KMS-11 (cell line): ENCODE measurements at regions not wholly inside any gene's neighbourhood (a gene's known extent, or its start where the extent isn't known, plus 50 kb on each side); places are given as distances from the start of the nearest gene placed in this dataset.

Experiments used
- H2AFZ ChIP-seq: fragments of 200-600 bp; sonication (generic); 2 replicates; pipeline ENCODE4 v1.6.1; 2016; ENCODE audit warnings: antibody characterized with exemption, mixed run types, low read depth
- H3K27ac ChIP-seq: fragments of 200-600 bp; sonication (generic); 2 replicates; pipeline ENCODE4 v1.6.1; 2016; ENCODE audit warnings: mild to moderate bottlenecking, mixed run types
- H3K27me3 ChIP-seq: fragments of 200-600 bp; sonication (generic); 2 replicates; pipeline ENCODE4 v1.6.1; 2017; ENCODE audit warnings: mild to moderate bottlenecking, low read depth, mixed run types, moderate library complexity; ENCODE audit not compliant: insufficient read depth
- H3K36me3 ChIP-seq: fragments of 200-600 bp; sonication (generic); 2 replicates; pipeline ENCODE4 v1.6.1; 2017; ENCODE audit warnings: mild to moderate bottlenecking, mixed run types; ENCODE audit not compliant: insufficient read depth
- H3K4me1 ChIP-seq: fragments of 200-600 bp; sonication (generic); 2 replicates; pipeline ENCODE4 v1.6.1; 2016; ENCODE audit warnings: mild to moderate bottlenecking, low read depth, mixed run types; ENCODE audit not compliant: poor library complexity, severe bottlenecking
- H3K4me2 ChIP-seq: fragments of 200-600 bp; sonication (generic); 2 replicates; pipeline ENCODE4 v1.7.0; 2016; ENCODE audit warnings: mild to moderate bottlenecking, mixed run types
- H3K4me3 ChIP-seq: fragments of 200-600 bp; sonication (generic); IDR thresholded peaks from 2 replicates; pipeline ENCODE4 v1.6.1; 2017; ENCODE audit warnings: low read depth, low read length, mixed read lengths; ENCODE audit not compliant: insufficient read depth
- H3K79me2 ChIP-seq: fragments of 200-600 bp; sonication (generic); 2 replicates; pipeline ENCODE4 v1.6.1; 2016; ENCODE audit warnings: low read depth, mixed run types; ENCODE audit not compliant: insufficient read depth
- H3K9ac ChIP-seq: fragments of 200-600 bp; sonication (generic); 2 replicates; pipeline ENCODE4 v1.6.1; 2016; ENCODE audit warnings: mild to moderate bottlenecking, mixed run types
- H4K20me1 ChIP-seq: fragments of 200-600 bp; sonication (generic); 2 replicates; pipeline ENCODE4 v1.6.1; 2016; ENCODE audit warnings: mild to moderate bottlenecking, mixed run types; ENCODE audit not compliant: insufficient read depth
- TF ChIP-seq, protein P1 (sequence below): fragments of 200-600 bp; sonication (generic); conservative IDR thresholded peaks from 2 replicates; pipeline ENCODE4 v1.6.1; 2017; ENCODE audit warnings: low read depth, mild to moderate bottlenecking, antibody characterized with exemption, low read length, moderate library complexity, mixed read lengths

DNA sequence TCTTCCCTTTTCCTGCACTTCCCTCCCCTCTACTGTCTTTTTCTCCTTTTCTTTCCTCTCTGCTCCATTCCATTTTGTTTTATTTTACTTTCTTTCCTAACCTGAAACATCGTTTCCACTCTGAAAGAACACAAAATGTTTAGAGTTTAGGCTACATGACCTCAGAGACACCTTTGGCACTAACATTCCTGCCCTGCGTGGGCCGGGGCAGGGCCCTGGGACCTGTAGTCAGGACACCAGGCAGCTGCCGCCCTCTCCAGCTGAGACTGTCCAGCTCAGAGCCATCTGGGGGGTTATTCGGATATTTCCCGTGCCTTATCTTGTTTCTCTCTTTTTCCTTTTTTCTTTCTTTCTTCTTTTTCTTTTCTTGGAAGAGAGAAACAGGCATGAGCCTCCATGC lies 58.3 kb upstream of the ERCC6L2 start:
- no peak overlapping the region for H3K4me3 ChIP-seq
- no peaks in the 10 kb centered on the region for H3K79me2 ChIP-seq
- H3K4me1 ChIP-seq: peaks cover 9% of the 10 kb centered on the region
- H3K9ac ChIP-seq: no peak overlapping the region
- H3K36me3 ChIP-seq: no peaks in the 10 kb centered on the region
- H3K4me2 ChIP-seq: no peak overlapping the region
- H3K27me3 ChIP-seq: no peaks in the 10 kb centered on the region
- no peak overlapping the region for H2AFZ ChIP-seq
- H3K27ac ChIP-seq: no peak overlapping the region
- no peaks in the 10 kb centered on the region for H4K20me1 ChIP-seq
- TF ChIP-seq, protein P1, sequence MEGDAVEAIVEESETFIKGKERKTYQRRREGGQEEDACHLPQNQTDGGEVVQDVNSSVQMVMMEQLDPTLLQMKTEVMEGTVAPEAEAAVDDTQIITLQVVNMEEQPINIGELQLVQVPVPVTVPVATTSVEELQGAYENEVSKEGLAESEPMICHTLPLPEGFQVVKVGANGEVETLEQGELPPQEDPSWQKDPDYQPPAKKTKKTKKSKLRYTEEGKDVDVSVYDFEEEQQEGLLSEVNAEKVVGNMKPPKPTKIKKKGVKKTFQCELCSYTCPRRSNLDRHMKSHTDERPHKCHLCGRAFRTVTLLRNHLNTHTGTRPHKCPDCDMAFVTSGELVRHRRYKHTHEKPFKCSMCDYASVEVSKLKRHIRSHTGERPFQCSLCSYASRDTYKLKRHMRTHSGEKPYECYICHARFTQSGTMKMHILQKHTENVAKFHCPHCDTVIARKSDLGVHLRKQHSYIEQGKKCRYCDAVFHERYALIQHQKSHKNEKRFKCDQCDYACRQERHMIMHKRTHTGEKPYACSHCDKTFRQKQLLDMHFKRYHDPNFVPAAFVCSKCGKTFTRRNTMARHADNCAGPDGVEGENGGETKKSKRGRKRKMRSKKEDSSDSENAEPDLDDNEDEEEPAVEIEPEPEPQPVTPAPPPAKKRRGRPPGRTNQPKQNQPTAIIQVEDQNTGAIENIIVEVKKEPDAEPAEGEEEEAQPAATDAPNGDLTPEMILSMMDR: no peak

DNA sequence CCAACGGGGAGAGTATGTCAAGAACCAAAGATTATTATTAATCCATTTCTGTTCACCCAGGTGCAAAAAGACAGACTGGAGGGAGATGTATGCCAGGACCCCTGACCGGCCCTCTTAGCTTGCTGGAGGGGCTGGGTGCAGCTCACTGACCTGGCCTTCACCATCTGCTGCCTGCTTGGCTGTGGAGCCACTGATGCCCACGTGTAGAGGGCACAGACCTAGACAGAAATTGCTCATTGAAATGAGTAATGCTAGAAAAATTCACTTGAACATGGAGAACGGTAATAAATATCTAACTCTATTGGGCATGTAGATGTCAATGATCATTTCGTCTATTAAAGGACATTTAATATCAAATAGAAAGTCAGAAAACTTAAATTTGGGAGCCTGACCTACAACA lies 58.8 kb upstream of the ERCC6L2 start:
- no peaks in the 10 kb centered on the region for H4K20me1 ChIP-seq
- no peak overlapping the region for H3K4me3 ChIP-seq
- TF ChIP-seq, protein P1: no peak
- H3K79me2 ChIP-seq: no peaks in the 10 kb centered on the region
- H2AFZ ChIP-seq: no peak overlapping the region
- no peak overlapping the region for H3K4me2 ChIP-seq
- no peak overlapping the region for H3K9ac ChIP-seq
- H3K27ac ChIP-seq: no peak overlapping the region
- H3K27me3 ChIP-seq: no peaks in the 10 kb centered on the region
- no peaks in the 10 kb centered on the region for H3K36me3 ChIP-seq
- H3K4me1 ChIP-seq: peaks cover 4% of the 10 kb centered on the region

DNA sequence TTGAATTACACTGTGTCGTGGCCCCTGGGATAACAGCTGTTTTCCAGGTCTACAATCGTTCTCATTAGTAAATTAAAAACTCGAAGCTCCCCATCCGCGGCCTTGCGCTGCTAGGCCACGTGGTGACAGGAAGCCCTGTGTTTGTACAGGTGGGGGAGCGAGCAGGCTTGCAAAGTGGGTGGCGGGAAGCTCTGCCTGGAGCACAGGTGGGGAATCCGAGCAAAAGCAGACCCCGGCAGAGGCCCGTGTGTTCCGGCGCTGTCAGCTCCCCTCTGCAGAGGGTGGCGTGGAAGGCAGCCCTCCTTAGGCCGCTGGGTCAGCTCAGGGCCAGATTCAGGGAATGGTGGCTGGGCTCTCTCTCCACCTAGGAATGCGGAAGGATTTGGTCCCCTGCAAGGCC lies 59.5 kb upstream of the ERCC6L2 start:
- H4K20me1 ChIP-seq: no peaks in the 10 kb centered on the region
- H3K27ac ChIP-seq: no peak overlapping the region
- no peak overlapping the region for H3K4me3 ChIP-seq
- H3K9ac ChIP-seq: no peak overlapping the region
- TF ChIP-seq, protein P1: no peak
- H3K4me1 ChIP-seq: no peaks in the 10 kb centered on the region
- H3K4me2 ChIP-seq: no peak overlapping the region
- no peak overlapping the region for H2AFZ ChIP-seq
- no peaks in the 10 kb centered on the region for H3K27me3 ChIP-seq
- H3K36me3 ChIP-seq: no peaks in the 10 kb centered on the region
- H3K79me2 ChIP-seq: no peaks in the 10 kb centered on the region

DNA sequence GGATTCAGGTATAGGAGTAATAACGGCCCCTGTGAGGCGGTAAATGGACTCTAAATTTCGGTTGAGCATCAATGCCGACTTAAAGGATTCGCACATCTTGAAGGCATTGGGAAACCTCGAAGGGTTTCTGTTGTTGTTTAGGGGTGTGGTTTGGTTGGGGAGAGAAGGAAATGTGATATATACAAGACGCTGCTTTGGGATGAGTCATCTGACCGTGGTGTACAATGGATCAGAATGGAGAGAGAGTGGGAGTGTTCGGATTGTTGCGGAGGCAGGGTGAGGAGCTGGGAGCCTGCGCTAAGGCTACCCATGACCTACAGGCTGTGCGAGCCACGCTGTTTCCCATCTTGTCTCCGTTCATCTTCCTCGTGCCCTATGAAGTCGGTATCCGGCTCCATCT lies 60.4 kb upstream of the ERCC6L2 start:
- Histone ChIP-seq H3K36me3 (no peaks in the 10 kb centered on the region), H3K4me2 (no peak overlapping the region), H3K4me1 (no peaks in the 10 kb centered on the region), H4K20me1 (no peaks in the 10 kb centered on the region), H2AFZ (no peak overlapping the region), H3K27me3 (no peaks in the 10 kb centered on the region), H3K4me3 (no peak overlapping the region), H3K9ac (no peak overlapping the region), H3K27ac (no peak overlapping the region), H3K79me2 (no peaks in the 10 kb centered on the region)
- TF ChIP-seq, protein P1: no peak

DNA sequence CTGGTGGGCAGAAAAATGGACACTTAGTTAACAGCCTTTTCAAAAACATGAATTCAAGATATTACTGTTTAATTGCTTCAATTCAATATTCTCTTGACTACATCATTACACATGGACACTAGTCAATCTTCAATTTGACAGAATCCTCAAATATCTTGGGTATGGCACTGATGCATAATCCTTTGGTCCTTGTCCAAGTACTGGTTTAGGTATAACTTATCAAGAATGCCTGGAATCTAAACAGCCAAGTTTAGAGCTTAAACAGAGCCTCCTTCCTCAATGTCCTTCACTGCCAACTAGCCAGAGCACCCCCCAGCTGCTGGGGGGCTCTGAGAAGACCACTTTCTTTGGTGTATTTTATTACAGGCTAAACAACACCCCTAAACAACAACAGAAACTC lies 61.6 kb upstream of the ERCC6L2 start:
- no peak overlapping the region for H2AFZ ChIP-seq
- no peaks in the 10 kb centered on the region for H4K20me1 ChIP-seq
- no peak overlapping the region for H3K9ac ChIP-seq
- no peak overlapping the region for H3K4me3 ChIP-seq
- no peaks in the 10 kb centered on the region for H3K79me2 ChIP-seq
- no peak overlapping the region for H3K27ac ChIP-seq
- TF ChIP-seq, protein P1: no peak
- H3K36me3 ChIP-seq: no peaks in the 10 kb centered on the region
- no peaks in the 10 kb centered on the region for H3K27me3 ChIP-seq
- no peaks in the 10 kb centered on the region for H3K4me1 ChIP-seq
- no peak overlapping the region for H3K4me2 ChIP-seq
